K562 (cell line): ENCODE measurements at regions not wholly inside any gene's neighbourhood (a gene's known extent, or its start where the extent isn't known, plus 50 kb on each side); places are given as distances from the start of the nearest gene placed in this dataset.

Source experiments
- ATAC-seq: fragments of 200-7000 bp; cut with Tn5 transposase; 3 replicates; pipeline ENCODE4 v1.9.1; 2020; ENCODE audit warnings: moderate library complexity
- BruUV-seq: library from RNA; stranded (reverse); fragments of 400-500 nt; replicated peaks from 2 replicates; lab custom pipeline; 2021; lab: Mats Ljungman, UMichigan
- CTCF ChIA-PET: fragments of 300-600 bp; formaldehyde crosslinking; extraction: SDS; loops from one replicate; lab custom pipeline; 2021; ENCODE audit warnings: low intra/inter-chr PET ratio; lab: Yijun Ruan, JAX
- POLR2A ChIA-PET: fragments of 300-600, 350-650 bp; sonication (Branson Sonifier 250); formaldehyde crosslinking; extraction: SDS; loops from one replicate; lab custom pipeline; 2021; ENCODE audit warnings: antibody characterized with exemption, inconsistent platforms; lab: Yijun Ruan, JAX
- DNase-seq, 4 experiments: peaks; one replicate each; pipeline versions ENCODE4 v3.0.0 to v3.0.0-alpha.2; 2011 to 2018; ENCODE audit warnings: low spot score in 3 of 4, mixed read lengths in 3 of 4; ENCODE audit errors: extremely low read depth in 1 of 4
- FAIRE-seq: peaks from 2 replicates; lab custom pipeline; 2011; peaks lifted over from hg19 to GRCh38; lab: Jason Lieb, UNC
- H2AFZ ChIP-seq: 2 replicates; pipeline ENCODE4 v1.6.0; 2011; ENCODE audit warnings: low read depth, low read length, control low read depth, inconsistent platforms
- H3K27ac ChIP-seq: fragments of 200-600 bp; 3 replicates; pipeline ENCODE4 v1.8.0; 2011; ENCODE audit warnings: low read depth, mild to moderate bottlenecking, control low read depth, inconsistent platforms, low read length, moderate library complexity, mixed read lengths; ENCODE audit errors: extremely low read depth
- H3K27me3 ChIP-seq, 2 experiments: fragments of 300-600 bp in 1 of 2; 2 replicates in 1 of 2; 3 replicates in 1 of 2; pipeline versions ENCODE4 v1.6.0 to v1.8.0; 2011; ENCODE audit warnings: inconsistent platforms in 2 of 2, low read length in 2 of 2, mild to moderate bottlenecking in 1 of 2, mixed read lengths in 1 of 2, moderate library complexity in 1 of 2; ENCODE audit not compliant: control insufficient read depth in 2 of 2, insufficient read depth in 2 of 2
- H3K36me3 ChIP-seq: fragments of 300-600 bp; 3 replicates; pipeline ENCODE4 v1.8.0; 2011; ENCODE audit warnings: mild to moderate bottlenecking, low read length, inconsistent platforms; ENCODE audit not compliant: control insufficient read depth, insufficient read depth
- H3K4me1 ChIP-seq, 2 experiments: fragments of 200-600 bp in 1 of 2; replicated peaks in 1 of 2; 2 replicates in 1 of 2; 3 replicates in 1 of 2; pipeline versions ENCODE4 v1.5.1 to v1.8.0; 2011; ENCODE audit warnings: inconsistent platforms in 2 of 2, low read length in 2 of 2, mild to moderate bottlenecking in 1 of 2, mixed read lengths in 1 of 2, moderate library complexity in 1 of 2; ENCODE audit not compliant: control insufficient read depth in 2 of 2, insufficient read depth in 2 of 2
- H3K4me2 ChIP-seq: 2 replicates; pipeline ENCODE4 v1.6.1; 2011; ENCODE audit warnings: low read length, control low read depth, inconsistent platforms, mixed read lengths; ENCODE audit not compliant: insufficient read depth
- H3K4me3 ChIP-seq: fragments of 200-600 bp; sonication (generic), shearing (Covaris generic); 2 replicates; pipeline ENCODE4 v1.5.1; 2016; ENCODE audit warnings: control low read depth, inconsistent platforms
- H3K79me2 ChIP-seq: fragments of 200-600 bp; 3 replicates; pipeline ENCODE4 v1.8.0; 2011; ENCODE audit warnings: low read length, inconsistent platforms; ENCODE audit not compliant: control insufficient read depth, insufficient read depth
- H3K9ac ChIP-seq, 2 experiments: 2 replicates each; pipeline versions ENCODE4 v1.6.0 to v1.6.1; 2011; ENCODE audit warnings: low read depth in 2 of 2, low read length in 2 of 2, control low read depth in 1 of 2, inconsistent platforms in 1 of 2, mild to moderate bottlenecking in 1 of 2, mixed read lengths in 1 of 2; ENCODE audit not compliant: insufficient read depth in 1 of 2
- H3K9me1 ChIP-seq: one replicate; pipeline ENCODE4 v1.6.0; 2011; ENCODE audit warnings: inconsistent platforms, mild to moderate bottlenecking, low read length, moderate library complexity; ENCODE audit not compliant: control insufficient read depth, insufficient read depth
- H3K9me3 ChIP-seq: replicated peaks from 2 replicates; pipeline ENCODE4 v1.5.1; 2011; ENCODE audit warnings: low read depth, low read length, inconsistent platforms; ENCODE audit not compliant: control insufficient read depth, insufficient read depth
- H4K20me1 ChIP-seq: replicated peaks from 2 replicates; pipeline ENCODE4 v1.6.1; 2011; ENCODE audit warnings: low read length, inconsistent platforms, mixed read lengths; ENCODE audit not compliant: control insufficient read depth, insufficient read depth
- E2F5 ChIP-seq: sonication (generic); formaldehyde crosslinking; IDR thresholded peaks from 2 replicates; pipeline ENCODE4 v1.8.0; 2022; ENCODE audit warnings: mild to moderate bottlenecking, missing genetic modification reagents
- HCFC1 ChIP-seq: IDR thresholded peaks from 2 replicates; pipeline ENCODE4 v1.6.1; 2012; ENCODE audit warnings: low read depth, low read length, improper control_type of control experiment
- HES1 ChIP-seq: fragments of 450-650 bp; IDR thresholded peaks from 2 replicates; pipeline ENCODE4 v1.6.1; 2016; ENCODE audit warnings: low read depth, mild to moderate bottlenecking, moderate library complexity
- ILF3 ChIP-seq: fragments of 450-650 bp; IDR thresholded peaks from 2 replicates; pipeline ENCODE4 v1.6.1; 2018; ENCODE audit warnings: antibody characterized with exemption, mild to moderate bottlenecking, moderate library complexity, borderline replicate concordance
- NFATC3 ChIP-seq: fragments of 450-650 bp; IDR thresholded peaks from 2 replicates; pipeline ENCODE4 v1.6.1; 2017; ENCODE audit warnings: mild to moderate bottlenecking
- RHOXF2B ChIP-seq: fragments of 250-450 bp; sonication (Bioruptor Pico); conservative IDR thresholded peaks from 2 replicates; pipeline ENCODE4 v1.5.1; 2021
- RUNX1 ChIP-seq: sonication (generic); IDR thresholded peaks from 2 replicates; pipeline ENCODE4 v1.6.1; 2016; ENCODE audit warnings: antibody characterized with exemption, low read depth
- STAT5B ChIP-seq: fragments of 250-450 bp; sonication (Bioruptor Pico); IDR thresholded peaks from 2 replicates; pipeline ENCODE4 v1.8.0; 2021; ENCODE audit warnings: mild to moderate bottlenecking, inconsistent platforms
- TAF1 ChIP-seq: IDR thresholded peaks from 2 replicates; pipeline ENCODE4 v1.6.1; 2011; ENCODE audit warnings: mild to moderate bottlenecking, low read length, moderate library complexity; ENCODE audit not compliant: insufficient read depth, control insufficient read depth, severe bottlenecking; ENCODE audit errors: extremely low read depth
- TRIM28 ChIP-seq: fragments of 450-650 bp; IDR thresholded peaks from 2 replicates; pipeline ENCODE4 v1.6.1; 2017
- ZNF316 ChIP-seq: fragments of 450-650 bp; IDR thresholded peaks from 2 replicates; pipeline ENCODE4 v1.6.1; 2016
- ZNF780A ChIP-seq: fragments of 250-450 bp; sonication (Bioruptor Pico); IDR thresholded peaks from 2 replicates; pipeline ENCODE4 v1.5.0; 2021; ENCODE audit warnings: mild to moderate bottlenecking
- WGBS: fragments of 100-300 bp; shearing (Covaris generic); methylation state at CpG from one replicate; pipeline ENCODE4 v1.1.6; 2016; ENCODE audit warnings: low coverage, mixed read lengths; ENCODE audit not compliant: insufficient coverage; ENCODE audit errors: missing lambda C conversion rate; 5-methylcytosine and 5-hydroxymethylcytosine counted together
- in situ Hi-C: fragments of 300-500 bp; cut with MboI; formaldehyde crosslinking; loops from 4 replicates; pipeline ENCODE4 v1.15.0; 2018; ENCODE audit warnings: inconsistent platforms, mixed read lengths
- intact Hi-C: fragments of 100-400 bp; cut with micrococcal nuclease; formaldehyde crosslinking; loops from 2 replicates; pipeline ENCODE4 v1.14.2; 2022
- TF ChIP-seq, protein P1 (sequence below): fragments of 450-650 bp; conservative IDR thresholded peaks from 2 replicates; pipeline ENCODE4 v1.6.1; 2016; ENCODE audit warnings: missing genetic modification characterization, low read depth, mild to moderate bottlenecking, control low read depth, missing compliant biosample characterization
- TF ChIP-seq, protein P2 (sequence below): IDR thresholded peaks from 3 replicates; pipeline ENCODE4 v1.6.1; 2011; ENCODE audit warnings: borderline replicate concordance, mild to moderate bottlenecking; ENCODE audit not compliant: insufficient read length, insufficient read depth

- no peaks in the 10 kb centered on the region for H3K4me1 ChIP-seq
- intact Hi-C loops, result no loop called here
- H3K9ac ChIP-seq, result no peak overlapping the region
- H3K9me1 ChIP-seq, result no peaks in the 10 kb centered on the region
- H3K4me3 ChIP-seq, result no peak overlapping the region
- H4K20me1 ChIP-seq, result no peaks in the 10 kb centered on the region
- POLR2A ChIA-PET, result no interaction called here
- H3K36me3 ChIP-seq, result no peaks in the 10 kb centered on the region
- H2AFZ ChIP-seq, result no peak overlapping the region
- in situ Hi-C loops, result no loop called here
- no peak for ATAC-seq
- H3K27ac ChIP-seq, result no peak overlapping the region
- H3K4me2 ChIP-seq, result no peak overlapping the region
- WGBS, result 0% methylated on average over 3 of the region's 3 CpGs
- no peaks in the 10 kb centered on the region for H3K9me3 ChIP-seq
- H3K79me2 ChIP-seq, result no peaks in the 10 kb centered on the region
- BruUV-seq, result no TSS peak
- no peak for FAIRE-seq
- DNase-seq, result no peak
- H3K27me3 ChIP-seq, result no peaks in the 10 kb centered on the region
- TF ChIP-seq TAF1, result no peak
- TF ChIP-seq, protein P1, sequence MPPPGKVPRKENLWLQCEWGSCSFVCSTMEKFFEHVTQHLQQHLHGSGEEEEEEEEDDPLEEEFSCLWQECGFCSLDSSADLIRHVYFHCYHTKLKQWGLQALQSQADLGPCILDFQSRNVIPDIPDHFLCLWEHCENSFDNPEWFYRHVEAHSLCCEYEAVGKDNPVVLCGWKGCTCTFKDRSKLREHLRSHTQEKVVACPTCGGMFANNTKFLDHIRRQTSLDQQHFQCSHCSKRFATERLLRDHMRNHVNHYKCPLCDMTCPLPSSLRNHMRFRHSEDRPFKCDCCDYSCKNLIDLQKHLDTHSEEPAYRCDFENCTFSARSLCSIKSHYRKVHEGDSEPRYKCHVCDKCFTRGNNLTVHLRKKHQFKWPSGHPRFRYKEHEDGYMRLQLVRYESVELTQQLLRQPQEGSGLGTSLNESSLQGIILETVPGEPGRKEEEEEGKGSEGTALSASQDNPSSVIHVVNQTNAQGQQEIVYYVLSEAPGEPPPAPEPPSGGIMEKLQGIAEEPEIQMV (tag), result no peak
- TF ChIP-seq TRIM28, result no peak
- CTCF ChIA-PET, result no interaction called here
Measured at GRCh38 chr2:22634167-22634566, 750.8 kb upstream of the KLHL29 start.

DNA sequence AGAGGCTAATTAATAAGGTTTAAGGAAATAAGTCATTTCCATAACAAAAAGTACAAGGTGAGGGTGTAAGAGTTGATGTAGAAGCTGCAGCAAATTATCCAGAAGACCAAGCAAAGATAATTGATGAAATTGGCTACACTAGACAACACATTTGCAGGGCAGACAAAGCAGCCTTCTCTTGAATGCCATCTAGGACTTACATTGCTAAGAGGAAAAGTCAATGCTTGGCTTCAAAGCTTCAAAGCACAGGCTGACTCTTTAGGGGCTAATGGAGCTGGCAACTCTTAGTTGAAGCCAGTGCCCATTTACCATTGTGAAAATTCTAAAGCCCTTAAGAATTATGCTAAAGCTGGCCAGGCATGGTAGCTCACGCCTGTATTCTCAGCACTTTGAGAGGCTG is 728.6 kb upstream of the KLHL29 start:
- Histone ChIP-seq H3K9me1 (no peaks in the 10 kb centered on the region), H4K20me1 (no peaks in the 10 kb centered on the region), H3K9me3 (no peaks in the 10 kb centered on the region), H3K27me3 (no peaks in the 10 kb centered on the region), H2AFZ (no peak overlapping the region), H3K4me1 (no peaks in the 10 kb centered on the region), H3K4me3 (no peak overlapping the region), H3K27ac (no peak overlapping the region), H3K4me2 (no peak overlapping the region), H3K9ac (no peak overlapping the region), H3K79me2 (no peaks in the 10 kb centered on the region), H3K36me3 (no peaks in the 10 kb centered on the region)
- ChIA-PET POLR2A (no interaction called here), CTCF (no interaction called here)
- no peak for FAIRE-seq
- in situ Hi-C loops (no loop called here), intact Hi-C loops (no loop called here)
- ATAC-seq, result no peak
- BruUV-seq, result no TSS peak
- TF ChIP-seq ZNF780A (CRISPR knock-in tag) (no peak), STAT5B (CRISPR knock-in tag) (no peak), NFATC3 (no peak), HCFC1 (no peak), RHOXF2B (CRISPR knock-in tag) (no peak), E2F5 (CRISPR knock-in tag) (no peak), HES1 (no peak), ZNF316 (no peak), RUNX1 (no peak), ILF3 (no peak)
- TF ChIP-seq, protein P2, sequence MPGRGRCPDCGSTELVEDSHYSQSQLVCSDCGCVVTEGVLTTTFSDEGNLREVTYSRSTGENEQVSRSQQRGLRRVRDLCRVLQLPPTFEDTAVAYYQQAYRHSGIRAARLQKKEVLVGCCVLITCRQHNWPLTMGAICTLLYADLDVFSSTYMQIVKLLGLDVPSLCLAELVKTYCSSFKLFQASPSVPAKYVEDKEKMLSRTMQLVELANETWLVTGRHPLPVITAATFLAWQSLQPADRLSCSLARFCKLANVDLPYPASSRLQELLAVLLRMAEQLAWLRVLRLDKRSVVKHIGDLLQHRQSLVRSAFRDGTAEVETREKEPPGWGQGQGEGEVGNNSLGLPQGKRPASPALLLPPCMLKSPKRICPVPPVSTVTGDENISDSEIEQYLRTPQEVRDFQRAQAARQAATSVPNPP, result no peak
- 0% methylated on average over 1 of the region's 1 CpG for WGBS
- DNase-seq, result no peak
